Neural cell (in vitro differentiated cells): ENCODE measurements at regions not wholly inside any gene's neighbourhood (a gene's known extent, or its start where the extent isn't known, plus 50 kb on each side); places are given as distances from the start of the nearest gene placed in this dataset.

Source experiments
- H2AFZ ChIP-seq: fragments of 200-600, 300-800 bp; sonication (generic), shearing (Covaris generic); 2 replicates; pipeline ENCODE4 v1.6.0; 2014; ENCODE audit warnings: low read depth, mild to moderate bottlenecking, antibody characterized with exemption, low read length, moderate library complexity
- H3F3A ChIP-seq: fragments of 200-600 bp; shearing (Covaris generic); 2 replicates; pipeline ENCODE4 v1.6.1; 2016; ENCODE audit warnings: mild to moderate bottlenecking, moderate library complexity, mixed read lengths, antibody characterized with exemption, low read length; ENCODE audit not compliant: insufficient read depth, poor library complexity, severe bottlenecking
- H3K27ac ChIP-seq: fragments of 200-600, 300-800 bp; sonication (generic), shearing (Covaris generic); 2 replicates; pipeline ENCODE4 v1.5.1; 2014; ENCODE audit warnings: mild to moderate bottlenecking, low read length, moderate library complexity
- H3K27me3 ChIP-seq: fragments of 300-800, 200-600 bp; sonication (generic), shearing (Covaris generic); 2 replicates; pipeline ENCODE4 v1.6.0; 2014; ENCODE audit warnings: mild to moderate bottlenecking, low read depth, low read length, moderate library complexity; ENCODE audit not compliant: insufficient read depth
- H3K36me3 ChIP-seq: fragments of 300-800, 200-600 bp; sonication (generic), shearing (Covaris generic); 2 replicates; pipeline ENCODE4 v1.5.1; 2014; ENCODE audit warnings: mild to moderate bottlenecking, antibody characterized with exemption, low read length, moderate library complexity; ENCODE audit not compliant: insufficient read depth
- H3K4me2 ChIP-seq: fragments of 300-800, 200-600 bp; sonication (generic), shearing (Covaris generic); 2 replicates; pipeline ENCODE4 v1.6.0; 2014; ENCODE audit warnings: mild to moderate bottlenecking, low read length
- H3K4me3 ChIP-seq: fragments of 300-800, 200-600 bp; sonication (generic), shearing (Covaris generic); 2 replicates; pipeline ENCODE4 v1.5.1; 2014; ENCODE audit warnings: mild to moderate bottlenecking, low read length, moderate library complexity
- H3K79me2 ChIP-seq: fragments of 200-600 bp; shearing (Covaris generic); replicated peaks from 2 replicates; pipeline ENCODE4 v1.6.0; 2014; ENCODE audit warnings: mild to moderate bottlenecking, low read length, moderate library complexity; ENCODE audit not compliant: insufficient read depth
- H3K9ac ChIP-seq: fragments of 300-800, 200-600 bp; sonication (generic), shearing (Covaris generic); 2 replicates; pipeline ENCODE4 v1.6.1; 2016; ENCODE audit warnings: mild to moderate bottlenecking, low read length, mixed read lengths
- H3K9me2 ChIP-seq: fragments of 200-600 bp; shearing (Covaris generic); 2 replicates; pipeline ENCODE4 v1.6.1; 2016; ENCODE audit warnings: mild to moderate bottlenecking, low read length, mixed read lengths; ENCODE audit not compliant: insufficient read depth
- H3K9me3 ChIP-seq: fragments of 200-600, 300-800 bp; sonication (generic), shearing (Covaris generic); 2 replicates; pipeline ENCODE4 v1.6.1; 2016; ENCODE audit warnings: mild to moderate bottlenecking, mixed run types, low read length, moderate library complexity, mixed read lengths
- H4K20me1 ChIP-seq: fragments of 200-600 bp; shearing (Covaris generic); 2 replicates; pipeline ENCODE4 v1.6.1; 2016; ENCODE audit warnings: mild to moderate bottlenecking, mixed run types; ENCODE audit not compliant: insufficient read depth
- CTCF ChIP-seq: fragments of 450-650 bp; IDR thresholded peaks from 2 replicates; pipeline ENCODE4 v1.5.1; 2014; ENCODE audit warnings: antibody characterized with exemption, mild to moderate bottlenecking, moderate library complexity; ENCODE audit not compliant: poor library complexity, severe bottlenecking
- EP300 ChIP-seq: fragments of 450-650 bp; conservative IDR thresholded peaks from 2 replicates; pipeline ENCODE4 v1.6.1; 2014; ENCODE audit warnings: antibody characterized with exemption, mild to moderate bottlenecking, moderate library complexity; ENCODE audit not compliant: poor library complexity, severe bottlenecking
- EZH2 ChIP-seq: fragments of 200-600, 300-800 bp; shearing (Covaris generic), sonication (generic); IDR thresholded peaks from 2 replicates; pipeline ENCODE4 v1.6.1; 2014; ENCODE audit warnings: antibody characterized with exemption, low read length, borderline replicate concordance, mild to moderate bottlenecking; ENCODE audit not compliant: insufficient read depth, poor library complexity, severe bottlenecking
- MXI1 ChIP-seq: fragments of 450-650 bp; conservative IDR thresholded peaks from 2 replicates; pipeline ENCODE4 v1.6.1; 2014; ENCODE audit warnings: antibody characterized with exemption, mild to moderate bottlenecking; ENCODE audit not compliant: poor library complexity, severe bottlenecking
- POLR2AphosphoS5 ChIP-seq: IDR thresholded peaks from 2 replicates; pipeline ENCODE4 v1.6.1; 2012
- RAD21 ChIP-seq: fragments of 450-650 bp; conservative IDR thresholded peaks from 2 replicates; pipeline ENCODE4 v1.6.1; 2014; ENCODE audit warnings: antibody characterized with exemption, mild to moderate bottlenecking, moderate library complexity
- REST ChIP-seq: IDR thresholded peaks from 2 replicates; pipeline ENCODE4 v1.6.1; 2012; ENCODE audit warnings: borderline replicate concordance
- SMC3 ChIP-seq: fragments of 450-650 bp; conservative IDR thresholded peaks from 2 replicates; pipeline ENCODE4 v1.6.1; 2014; ENCODE audit warnings: antibody characterized with exemption, mild to moderate bottlenecking, moderate library complexity; ENCODE audit not compliant: poor library complexity
- TAF1 ChIP-seq: IDR thresholded peaks from 2 replicates; pipeline ENCODE4 v1.6.1; 2012; ENCODE audit warnings: low read depth

DNA sequence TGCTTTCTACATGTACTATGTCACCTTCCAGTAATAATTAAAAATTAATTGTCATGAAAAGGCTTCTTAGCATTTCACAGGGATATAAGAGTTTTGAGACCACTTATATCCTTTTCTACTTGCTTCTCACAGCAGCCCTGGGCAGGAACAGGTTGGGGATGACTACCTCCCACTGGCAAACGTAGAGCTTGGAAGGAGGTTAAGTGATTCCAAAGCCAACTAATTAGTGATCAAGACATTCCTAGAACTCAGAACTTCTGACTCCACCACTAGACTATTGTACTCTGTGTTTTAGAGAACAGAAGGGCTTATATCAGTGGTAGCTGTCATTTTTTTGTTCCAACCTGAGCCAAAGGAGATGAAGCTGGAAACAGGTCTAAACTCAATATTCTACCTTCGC is 364.5 kb upstream of the BOD1L1 start:
- Histone ChIP-seq H3K4me3 (no peak overlapping the region), H3K27ac (no peak overlapping the region)

GRCh38 chr4:13992975-13993520 is 365.5 kb upstream of the BOD1L1 start:
- Histone ChIP-seq H3K36me3 (no peaks in the 10 kb centered on the region), H3K4me3 (no peak overlapping the region), H3K27ac (no peak overlapping the region), H2AFZ (no peak overlapping the region), H3F3A (no peaks in the 10 kb centered on the region), H4K20me1 (no peaks in the 10 kb centered on the region), H3K9me3 (no peaks in the 10 kb centered on the region), H3K9me2 (no peaks in the 10 kb centered on the region), H3K27me3 (no peaks in the 10 kb centered on the region), H3K4me2 (no peak overlapping the region), H3K9ac (no peak overlapping the region), H3K79me2 (no peaks in the 10 kb centered on the region)
- no peak for TF ChIP-seq REST
- TF ChIP-seq EZH2 = no peak
- no peak for TF ChIP-seq CTCF
- TF ChIP-seq RAD21 = no peak
- no peak for TF ChIP-seq SMC3

More for the DNA sequence above, 364.5 kb upstream of the BOD1L1 start:
- Histone ChIP-seq H3K36me3 (no peaks in the 10 kb centered on the region), H3K79me2 (no peaks in the 10 kb centered on the region), H2AFZ (no peak overlapping the region), H3K9ac (no peak overlapping the region), H3F3A (no peaks in the 10 kb centered on the region), H3K4me2 (no peak overlapping the region), H4K20me1 (no peaks in the 10 kb centered on the region), H3K9me3 (no peaks in the 10 kb centered on the region), H3K27me3 (no peaks in the 10 kb centered on the region), H3K9me2 (no peaks in the 10 kb centered on the region)
- TF ChIP-seq EZH2 (no peak), POLR2AphosphoS5 (no peak), REST (no peak), RAD21 (no peak), MXI1 (no peak), TAF1 (no peak), EP300 (no peak), SMC3 (no peak), CTCF (no peak)
